K562 (cell line): ENCODE measurements at regions not wholly inside any gene's neighbourhood (a gene's known extent, or its start where the extent isn't known, plus 50 kb on each side); places are given as distances from the start of the nearest gene placed in this dataset.

Experiments used
- E4F1 ChIP-seq: fragments of 250-450 bp; sonication (Bioruptor Pico); IDR thresholded peaks from 2 replicates; pipeline ENCODE4 v1.5.0; 2021; ENCODE audit warnings: mild to moderate bottlenecking, borderline replicate concordance
- HMBOX1 ChIP-seq: sonication (generic); IDR thresholded peaks from 2 replicates; pipeline ENCODE4 v1.6.1; 2016
- HMGXB4 ChIP-seq: sonication (generic); formaldehyde crosslinking; IDR thresholded peaks from 2 replicates; pipeline ENCODE4 v1.8.1; 2023; ENCODE audit warnings: mild to moderate bottlenecking, missing genetic modification reagents
- MAFF ChIP-seq: IDR thresholded peaks from 2 replicates; pipeline ENCODE4 v1.6.1; 2012; ENCODE audit warnings: low read length, improper control_type of control experiment
- MCM3 ChIP-seq: fragments of 450-650 bp; IDR thresholded peaks from 2 replicates; pipeline ENCODE4 v1.6.1; 2016
- MGA ChIP-seq: fragments of 450-650 bp; IDR thresholded peaks from 2 replicates; pipeline ENCODE4 v1.6.1; 2016; ENCODE audit warnings: mild to moderate bottlenecking, moderate library complexity
- NFE2L1 ChIP-seq: fragments of 450-650 bp; IDR thresholded peaks from 2 replicates; pipeline ENCODE4 v1.6.1; 2016; ENCODE audit warnings: missing genetic modification characterization, low read depth, mild to moderate bottlenecking, missing compliant biosample characterization, moderate library complexity, borderline replicate concordance
- ZC3H11A ChIP-seq: IDR thresholded peaks from 2 replicates; pipeline ENCODE4 v1.6.1; 2012; ENCODE audit warnings: low read depth, low read length, improper control_type of control experiment
- ZNF282 ChIP-seq: sonication (generic); formaldehyde crosslinking; IDR thresholded peaks from 2 replicates; pipeline ENCODE4 v1.8.1; 2023; ENCODE audit warnings: missing genetic modification reagents
- ZNF707 ChIP-seq: fragments of 250-450 bp; sonication (Bioruptor Pico); conservative IDR thresholded peaks from 2 replicates; pipeline ENCODE4 v1.8.0; 2022; ENCODE audit warnings: inconsistent platforms, mild to moderate bottlenecking, moderate library complexity

- no peak for TF ChIP-seq MGA
- TF ChIP-seq HMBOX1, result no peak
- no peak for TF ChIP-seq MAFF
- no peak for TF ChIP-seq MCM3
- TF ChIP-seq E4F1 (CRISPR knock-in tag), result no peak
- TF ChIP-seq ZNF282 (CRISPR knock-in tag), result no peak
- TF ChIP-seq HMGXB4, result no peak
- no peak for TF ChIP-seq ZNF707
- TF ChIP-seq ZC3H11A, result no peak
- no peak for TF ChIP-seq NFE2L1 (tag)
These were observed 703.7 kb upstream of the PCDH10 start (continued) for GRCh38 chr4:132445386-132445785.
